CD14-positive monocyte (primary cell): ENCODE measurements at regions not wholly inside any gene's neighbourhood (a gene's known extent, or its start where the extent isn't known, plus 50 kb on each side); places are given as distances from the start of the nearest gene placed in this dataset.

Experiments used
- DNase-seq, 3 donors: peaks; one replicate each; pipeline ENCODE4 v3.0.0-alpha.2; 2011 to 2022
- H2AFZ ChIP-seq: 2 replicates; pipeline ENCODE4 v1.6.0; 2012; ENCODE audit warnings: mild to moderate bottlenecking, low read depth, low read length, inconsistent platforms; ENCODE audit not compliant: insufficient read depth, poor library complexity, severe bottlenecking
- H3K27ac ChIP-seq, 2 donors: 1 replicate in 1 of 2; 2 replicates in 1 of 2; pipeline ENCODE4 v1.5.1; 2012 to 2013; ENCODE audit warnings: low read length in 2 of 2, control low read depth in 1 of 2, inconsistent platforms in 1 of 2, low read depth in 1 of 2, mild to moderate bottlenecking in 1 of 2
- H3K27me3 ChIP-seq, 2 donors: one replicate each; pipeline versions ENCODE4 v1.6.0 to v1.6.1; 2011 to 2013; ENCODE audit warnings: low read length in 2 of 2; ENCODE audit not compliant: control insufficient read depth in 2 of 2, insufficient read depth in 2 of 2
- H3K36me3 ChIP-seq, 2 donors: replicated peaks in 1 of 2; 1 replicate in 1 of 2; 2 replicates in 1 of 2; pipeline versions ENCODE4 v1.5.1 to v1.6.1; 2012 to 2013; ENCODE audit warnings: low read length in 2 of 2, control low read depth in 1 of 2, inconsistent platforms in 1 of 2, mild to moderate bottlenecking in 1 of 2; ENCODE audit not compliant: insufficient read depth in 2 of 2, control insufficient read depth in 1 of 2
- H3K4me1 ChIP-seq, 2 donors: 1 replicate in 1 of 2; 2 replicates in 1 of 2; pipeline versions ENCODE4 v1.5.1 to v1.6.1; 2012 to 2013; ENCODE audit warnings: low read length in 2 of 2, control low read depth in 1 of 2, inconsistent platforms in 1 of 2, mild to moderate bottlenecking in 1 of 2, moderate library complexity in 1 of 2; ENCODE audit not compliant: insufficient read depth in 2 of 2, control insufficient read depth in 1 of 2
- H3K4me2 ChIP-seq: replicated peaks from 2 replicates; pipeline ENCODE3; 2012; ENCODE audit warnings: low read length, moderate library complexity, mild to moderate bottlenecking; ENCODE audit not compliant: poor library complexity, severe bottlenecking; ENCODE audit errors: extremely low read depth
- H3K4me3 ChIP-seq, 3 experiments: fragments of 200-600 bp in 1 of 3; sonication (generic) in 1 of 3; replicated peaks in 1 of 3; 1 replicate in 2 of 3; 2 replicates in 1 of 3; pipeline ENCODE4 v1.5.1; 2011 to 2013; ENCODE audit warnings: low read length in 3 of 3, mild to moderate bottlenecking in 3 of 3, control low read depth in 2 of 3, low read depth in 2 of 3, inconsistent platforms in 1 of 3, moderate library complexity in 1 of 3
- H3K79me2 ChIP-seq: 2 replicates; pipeline ENCODE4 v1.6.0; 2012; ENCODE audit warnings: mild to moderate bottlenecking, control low read depth, inconsistent platforms, low read length, moderate library complexity; ENCODE audit not compliant: insufficient read depth
- H3K9ac ChIP-seq: 2 replicates; pipeline ENCODE4 v1.6.0; 2017; ENCODE audit warnings: low read length, mild to moderate bottlenecking; ENCODE audit not compliant: insufficient read depth, poor library complexity, severe bottlenecking
- H3K9me3 ChIP-seq, 2 donors: replicated peaks in 1 of 2; 1 replicate in 1 of 2; 2 replicates in 1 of 2; pipeline versions ENCODE4 v1.5.1 to v1.6.1; 2012 to 2013; ENCODE audit warnings: low read length in 2 of 2, control low read depth in 1 of 2; ENCODE audit not compliant: control insufficient read depth in 1 of 2, insufficient read depth in 1 of 2
- H4K20me1 ChIP-seq: 2 replicates; pipeline ENCODE4 v1.6.0; 2012; ENCODE audit warnings: mild to moderate bottlenecking, low read length, control low read depth, moderate library complexity; ENCODE audit not compliant: insufficient read depth
- H3K27ac Mint-ChIP-seq, 7 donors: one replicate each; pipeline ENCODE4 v1.8.0; 2020; ENCODE audit warnings: mild to moderate bottlenecking in 7 of 7, mixed read lengths in 7 of 7, moderate library complexity in 6 of 7, inconsistent platforms in 2 of 7
- H3K27me3 Mint-ChIP-seq, 3 donors: one replicate each; pipeline ENCODE4 v1.8.0; 2021 to 2022; ENCODE audit warnings: low read depth in 3 of 3, mild to moderate bottlenecking in 3 of 3, mixed read lengths in 3 of 3, moderate library complexity in 3 of 3, inconsistent platforms in 1 of 3
- H3K36me3 Mint-ChIP-seq, 2 donors: one replicate each; pipeline ENCODE4 v1.8.0; 2020; ENCODE audit warnings: mixed read lengths in 2 of 2, inconsistent platforms in 1 of 2, mild to moderate bottlenecking in 1 of 2
- H3K4me1 Mint-ChIP-seq: one replicate; pipeline ENCODE4 v1.8.0; 2020; ENCODE audit warnings: mild to moderate bottlenecking, mixed read lengths
- H3K4me3 Mint-ChIP-seq, 2 donors: one replicate each; pipeline ENCODE4 v1.8.0; 2020; ENCODE audit warnings: mild to moderate bottlenecking in 2 of 2, mixed read lengths in 2 of 2, moderate library complexity in 1 of 2
- H3K9me3 Mint-ChIP-seq, 7 donors: one replicate each; pipeline ENCODE4 v1.8.0; 2020 to 2022; ENCODE audit warnings: mixed read lengths in 7 of 7, mild to moderate bottlenecking in 6 of 7, moderate library complexity in 6 of 7, inconsistent platforms in 2 of 7
- CTCF ChIP-seq: fragments of 200-600 bp; IDR thresholded peaks from one replicate; pipeline ENCODE4 v1.8.0; 2022; ENCODE audit warnings: antibody characterized with exemption, mild to moderate bottlenecking
- WGBS: methylation state at CpG from one replicate; pipeline ENCODE4 v1.1.5; 2013; ENCODE audit warnings: missing lambda C conversion rate; ENCODE audit not compliant: insufficient coverage; 5-methylcytosine and 5-hydroxymethylcytosine counted together
- intact Hi-C, 2 donors: fragments of 100-400 bp; cut with micrococcal nuclease; formaldehyde crosslinking; loops; one replicate each; pipeline versions ENCODE4 v1.15.0 to v1.15.1; 2023

DNA sequence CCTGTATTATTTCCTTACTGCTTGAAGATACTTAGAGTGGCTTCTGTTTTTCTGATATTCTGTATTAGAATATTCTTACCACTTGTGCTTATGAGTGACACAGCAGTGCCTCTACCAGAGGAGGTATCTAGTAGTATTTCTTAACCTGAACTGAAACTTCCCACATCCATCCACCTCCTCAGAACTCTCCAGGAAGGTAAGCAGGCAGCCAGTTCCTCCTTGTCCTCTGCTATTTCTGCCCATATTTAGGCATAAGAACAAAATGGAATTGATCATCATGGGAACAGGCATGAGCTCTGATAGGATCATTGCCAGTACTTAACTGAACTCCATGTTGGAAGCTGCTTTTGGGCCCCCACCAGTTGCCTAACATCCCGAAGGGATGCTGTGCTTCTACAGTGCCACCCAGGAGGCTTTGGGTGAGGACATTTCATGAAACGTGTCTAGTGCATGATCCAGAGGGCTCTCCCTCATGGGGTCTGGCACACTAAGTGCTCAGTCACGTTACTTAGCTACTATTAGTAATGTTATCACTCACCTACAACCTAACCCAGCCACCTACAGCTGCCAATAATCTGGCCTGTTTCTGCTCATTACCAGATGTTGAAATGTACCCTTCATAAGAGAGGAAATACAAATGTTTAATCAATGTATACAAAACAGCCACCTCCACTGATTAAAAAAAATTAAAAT lies 520.7 kb downstream of the EIPR1 start:
- WGBS = 81% methylated on average over 2 of the region's 3 CpGs
- Histone ChIP-seq H2AFZ (no peak overlapping the region), H3K4me2 (no peak overlapping the region), H3K27me3 (no peaks in the 10 kb centered on the region), H3K27ac (no peak overlapping the region), H3K4me3 (no peak overlapping the region), H3K79me2 (no peaks in the 10 kb centered on the region), H3K9ac (no peak overlapping the region), H3K4me1 (no peaks in the 10 kb centered on the region), H3K36me3 (no peaks in the 10 kb centered on the region), H3K9me3 (peaks cover 0 to 4% of the 10 kb centered on the region in 2 donors), H4K20me1 (no peaks in the 10 kb centered on the region)
- no peak for DNase-seq
- H3K4me3 Mint-ChIP-seq = no peak overlapping the region
- no peaks in the 10 kb centered on the region for H3K4me1 Mint-ChIP-seq
- H3K36me3 Mint-ChIP-seq = no peaks in the 10 kb centered on the region
- H3K9me3 Mint-ChIP-seq = peaks cover 0 to 4% (median 0%) of the 10 kb centered on the region in 7 donors
- H3K27ac Mint-ChIP-seq = no peak overlapping the region
- no peaks in the 10 kb centered on the region for H3K27me3 Mint-ChIP-seq
- no peak for TF ChIP-seq CTCF
- intact Hi-C loops = no loop called here

DNA sequence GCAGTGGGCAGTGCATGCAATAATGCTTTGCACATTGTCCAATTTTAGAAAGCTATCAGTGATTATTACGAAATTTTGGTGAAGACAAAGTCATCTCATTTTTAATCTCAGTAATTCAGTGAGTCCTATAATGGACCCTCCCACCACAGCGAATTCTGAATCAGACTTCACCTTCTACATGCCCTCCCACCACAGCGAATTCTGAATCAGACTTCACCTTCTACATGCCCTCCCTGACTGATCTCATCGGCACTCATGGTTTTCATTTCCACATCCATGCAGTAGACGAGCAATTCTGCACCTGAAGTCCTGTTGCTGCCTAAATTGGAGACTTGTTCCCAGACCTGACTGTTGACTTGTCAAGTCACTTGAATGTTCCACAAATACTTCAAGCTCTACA lies 522.3 kb downstream of the EIPR1 start:
- Histone ChIP-seq H3K27me3 (no peaks in the 10 kb centered on the region), H2AFZ (no peak overlapping the region), H3K4me3 (no peak overlapping the region), H3K4me1 (no peaks in the 10 kb centered on the region), H3K4me2 (no peak overlapping the region), H4K20me1 (no peaks in the 10 kb centered on the region), H3K36me3 (no peaks in the 10 kb centered on the region), H3K9me3 (peaks cover 0 to 4% of the 10 kb centered on the region in 2 donors), H3K79me2 (no peaks in the 10 kb centered on the region), H3K9ac (no peak overlapping the region), H3K27ac (no peak overlapping the region)
- DNase-seq = no peak
- Mint-ChIP-seq H3K4me3 (no peak overlapping the region), H3K27ac (no peak overlapping the region), H3K4me1 (no peaks in the 10 kb centered on the region), H3K9me3 (no peaks in the 10 kb centered on the region), H3K27me3 (peaks cover 0 to 3% (median 0%) of the 10 kb centered on the region in 3 donors), H3K36me3 (no peaks in the 10 kb centered on the region)
- WGBS = 90% methylated on average over 5 of the region's 5 CpGs
- TF ChIP-seq CTCF = no peak
- intact Hi-C loops = no loop called here
